ENCODE measurements at regions not wholly inside any gene's neighbourhood (a gene's known extent, or its start where the extent isn't known, plus 50 kb on each side); places are given as distances from the start of the nearest gene placed in this dataset.

DNA sequence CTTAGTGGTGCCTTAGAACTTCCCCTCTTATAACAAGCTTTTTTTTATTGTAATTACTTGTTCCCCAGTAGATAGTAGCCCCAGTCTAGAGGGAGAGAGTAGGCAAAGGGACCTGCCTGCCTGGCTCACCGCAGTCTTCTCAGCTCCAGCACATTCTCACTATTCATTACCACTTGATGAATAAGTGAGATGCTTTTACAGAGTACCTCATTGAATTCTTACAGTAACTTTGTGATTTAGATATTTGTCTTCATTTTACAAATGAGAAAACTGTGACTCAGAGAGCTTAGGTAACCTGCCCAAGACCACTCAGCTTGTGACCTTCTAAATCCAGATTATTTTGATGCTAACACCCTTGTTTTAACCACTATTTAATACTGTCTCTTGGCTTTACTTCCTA, 77.8 kb downstream of the CHRNA1 start:
- TF ChIP-seq, protein P1, sequence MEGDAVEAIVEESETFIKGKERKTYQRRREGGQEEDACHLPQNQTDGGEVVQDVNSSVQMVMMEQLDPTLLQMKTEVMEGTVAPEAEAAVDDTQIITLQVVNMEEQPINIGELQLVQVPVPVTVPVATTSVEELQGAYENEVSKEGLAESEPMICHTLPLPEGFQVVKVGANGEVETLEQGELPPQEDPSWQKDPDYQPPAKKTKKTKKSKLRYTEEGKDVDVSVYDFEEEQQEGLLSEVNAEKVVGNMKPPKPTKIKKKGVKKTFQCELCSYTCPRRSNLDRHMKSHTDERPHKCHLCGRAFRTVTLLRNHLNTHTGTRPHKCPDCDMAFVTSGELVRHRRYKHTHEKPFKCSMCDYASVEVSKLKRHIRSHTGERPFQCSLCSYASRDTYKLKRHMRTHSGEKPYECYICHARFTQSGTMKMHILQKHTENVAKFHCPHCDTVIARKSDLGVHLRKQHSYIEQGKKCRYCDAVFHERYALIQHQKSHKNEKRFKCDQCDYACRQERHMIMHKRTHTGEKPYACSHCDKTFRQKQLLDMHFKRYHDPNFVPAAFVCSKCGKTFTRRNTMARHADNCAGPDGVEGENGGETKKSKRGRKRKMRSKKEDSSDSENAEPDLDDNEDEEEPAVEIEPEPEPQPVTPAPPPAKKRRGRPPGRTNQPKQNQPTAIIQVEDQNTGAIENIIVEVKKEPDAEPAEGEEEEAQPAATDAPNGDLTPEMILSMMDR (IDR thresholded peaks at IDR 0.05): no peak
- DNase-seq (no peak), ATAC-seq (no peak)
- H3K9me3 ChIP-seq: no peaks in the 10 kb centered on the region
- no peak overlapping the region for H3K4me3 ChIP-seq
- intact Hi-C loops (cut with DNase I): loop anchor here (10.0 kb wide), 2 partner anchors 112 to 222 kb away; no protein-coding TSS in a partner anchor
- 82 to 93% (median 89%) methylated on average over 1 of the region's 1 CpG for WGBS, 3 donors
- H3K27me3 ChIP-seq (ENCODE audit: insufficient read depth in 3 of 3, low read length in 2 of 3): peaks cover 0 to 19% (median 0%) of the 10 kb centered on the region in 3 donors
- no peaks in the 10 kb centered on the region for H3K36me3 ChIP-seq (ENCODE audit: insufficient read depth in 1 of 2, low read depth in 1 of 2)
- H3K4me1 ChIP-seq: no peaks in the 10 kb centered on the region
- no peak overlapping the region for H3K27ac ChIP-seq

DNA sequence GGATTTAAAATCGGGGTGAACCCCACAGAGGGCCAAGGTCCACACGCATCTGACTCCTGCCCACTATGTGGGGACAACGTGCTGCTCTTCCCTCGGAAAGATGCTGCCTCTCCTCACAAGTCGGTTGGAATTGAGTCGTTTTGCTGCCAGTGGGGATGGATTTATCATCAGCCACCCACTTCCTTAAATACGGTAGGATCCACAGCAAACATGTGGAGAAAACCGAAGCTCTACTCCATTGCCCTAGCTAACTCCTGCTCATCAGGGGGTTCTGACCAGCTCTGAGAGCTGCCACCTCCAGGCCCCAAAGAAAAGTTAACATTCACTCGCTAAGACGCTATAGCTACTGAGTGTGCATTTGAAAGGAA, 80.9 kb downstream of the CHRNA1 start:
- Histone ChIP-seq H3K9me3 (no peaks in the 10 kb centered on the region), H3K4me1 (no peaks in the 10 kb centered on the region), H3K4me3 (peak overlapping the region; percentile 79), H3K27me3 (ENCODE audit: insufficient read depth in 3 of 3, low read length in 2 of 3) (peaks cover 0 to 30% (median 0%) of the 10 kb centered on the region in 3 donors), H3K27ac (no peak overlapping the region), H3K36me3 (ENCODE audit: insufficient read depth in 1 of 2, low read depth in 1 of 2) (no peaks in the 10 kb centered on the region)
- TF ChIP-seq, protein P1 (IDR thresholded peaks at IDR 0.05): no peak
- WGBS, 3 donors: 10 to 19% (median 15%) methylated on average over 10 of the region's 10 CpGs
- intact Hi-C loops (cut with DNase I): loop anchor here (5.0 to 10.0 kb wide), 3 partner anchors 109 to 221 kb away; no protein-coding TSS in a partner anchor
- ATAC-seq (peak in 1 of 4 donors; percentile 46), DNase-seq (no peak)

DNA sequence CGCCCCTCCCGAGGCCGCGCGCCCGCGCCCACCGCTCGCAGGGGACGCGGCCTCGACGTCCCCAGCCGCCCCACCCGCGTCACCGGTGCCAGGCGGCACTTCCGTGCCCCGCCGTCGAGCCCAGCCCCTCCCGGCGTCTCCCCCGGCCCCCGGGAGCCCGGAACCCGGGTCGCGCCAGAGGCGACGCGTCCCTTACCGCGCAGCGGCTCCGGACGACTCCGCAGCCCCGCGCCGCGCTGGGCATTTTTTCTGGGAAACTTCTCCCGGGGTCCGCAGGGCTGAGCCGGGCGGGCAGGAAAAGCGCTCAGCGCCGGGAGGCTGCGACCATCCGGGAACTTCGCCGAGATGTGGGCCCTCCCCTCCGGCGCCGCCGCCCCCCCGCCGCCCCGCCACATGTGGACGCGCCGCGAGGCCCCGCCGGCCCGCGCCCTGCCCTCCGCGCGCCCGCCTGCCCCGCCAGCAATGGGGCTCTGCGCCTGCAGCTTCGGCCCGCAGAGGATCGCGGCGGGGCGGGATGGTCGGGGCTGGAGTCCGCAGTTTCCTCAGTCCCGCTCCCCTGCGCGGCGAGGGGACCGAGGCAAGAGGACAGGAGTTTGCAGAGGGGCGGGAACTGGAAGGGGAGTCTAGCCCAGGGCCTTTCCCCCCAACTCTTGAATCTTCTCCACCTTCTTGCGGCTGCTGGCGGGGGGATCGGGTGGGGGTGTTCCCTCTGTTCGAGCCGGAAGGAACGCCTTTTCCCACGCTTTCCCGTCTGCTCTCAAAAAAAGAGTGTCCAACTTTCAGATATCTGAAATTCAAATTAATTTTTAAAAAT, 81.5 kb downstream of the CHRNA1 start:
- TF ChIP-seq, protein P1 (IDR thresholded peaks at IDR 0.05): no peak
- peak; percentile 75 to 80 for DNase-seq
- 1% methylated on average over 55 to 97 of the region's 97 CpGs for WGBS, 3 donors
- H3K4me1 ChIP-seq: no peaks in the 10 kb centered on the region
- H3K36me3 ChIP-seq (ENCODE audit: insufficient read depth in 1 of 2, low read depth in 1 of 2): no peaks in the 10 kb centered on the region
- peaks cover 0 to 30% (median 0%) of the 10 kb centered on the region in 3 donors for H3K27me3 ChIP-seq (ENCODE audit: insufficient read depth in 3 of 3, low read length in 2 of 3)
- H3K9me3 ChIP-seq: no peaks in the 10 kb centered on the region
- peak; percentile 53 to 83 (median 72) for ATAC-seq
- peak overlapping the region; percentile 60 for H3K27ac ChIP-seq
- peak overlapping the region; percentile 79 for H3K4me3 ChIP-seq
- intact Hi-C loops (cut with DNase I): loop anchor here (5.0 to 10.0 kb wide), 3 partner anchors 108 to 220 kb away; no protein-coding TSS in a partner anchor

DNA sequence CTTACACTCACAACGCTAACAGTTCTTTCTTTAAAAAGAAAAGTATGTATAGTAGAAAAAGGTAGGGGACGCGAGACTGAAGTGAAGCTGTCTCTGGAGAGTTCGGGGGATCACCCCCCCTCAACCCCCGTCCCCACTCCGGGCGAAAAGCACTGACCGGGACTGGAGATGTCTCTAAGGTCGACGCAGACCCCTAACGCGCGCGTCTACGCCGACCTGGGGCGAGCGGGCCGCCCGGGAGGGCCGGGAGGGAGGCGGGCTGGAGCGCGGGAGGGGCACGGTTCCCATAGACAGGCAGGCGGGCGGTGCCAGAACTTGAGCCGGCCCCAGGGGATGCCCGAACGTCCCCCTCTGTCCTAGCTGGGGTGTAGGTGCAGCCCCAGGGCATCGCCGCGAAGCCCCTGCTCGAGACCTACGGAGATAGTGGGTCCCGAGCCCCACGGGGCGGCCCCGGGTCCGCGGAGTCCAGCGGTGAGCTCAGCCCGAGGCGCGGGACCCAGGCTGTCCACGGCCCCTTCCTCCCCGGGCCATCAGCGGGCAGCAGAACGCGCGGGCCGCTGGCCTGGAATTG, 82.2 kb downstream of the CHRNA1 start:
- peak overlapping the region; percentile 60 for H3K27ac ChIP-seq
- intact Hi-C loops (cut with DNase I): loop anchor here (5.0 to 10.0 kb wide), 3 partner anchors 107 to 220 kb away; no protein-coding TSS in a partner anchor
- no peaks in the 10 kb centered on the region for H3K36me3 ChIP-seq (ENCODE audit: insufficient read depth in 1 of 2, low read depth in 1 of 2)
- H3K27me3 ChIP-seq (ENCODE audit: insufficient read depth in 3 of 3, low read length in 2 of 3): peaks cover 0 to 30% (median 0%) of the 10 kb centered on the region in 3 donors
- H3K4me1 ChIP-seq: no peaks in the 10 kb centered on the region
- TF ChIP-seq, protein P1 (IDR thresholded peaks at IDR 0.05): no peak
- WGBS, 3 donors: 0 to 2% (median 1%) methylated on average over 37 to 52 of the region's 52 CpGs
- H3K4me3 ChIP-seq: peak overlapping the region; percentile 79
- DNase-seq (peak; percentile 46 to 69), ATAC-seq (peak; percentile 45 to 60 (median 49))
- no peaks in the 10 kb centered on the region for H3K9me3 ChIP-seq

Data from psoas muscle (tissue), 7 donors.